ENCODE measurements at regions not wholly inside any gene's neighbourhood (a gene's known extent, or its start where the extent isn't known, plus 50 kb on each side); places are given as distances from the start of the nearest gene placed in this dataset.
"Not testable (repeated sequence)": the region's sequence is repeated elsewhere in the genome, so short reads cannot be mapped to it uniquely, and the experiment has no call there.

DNA sequence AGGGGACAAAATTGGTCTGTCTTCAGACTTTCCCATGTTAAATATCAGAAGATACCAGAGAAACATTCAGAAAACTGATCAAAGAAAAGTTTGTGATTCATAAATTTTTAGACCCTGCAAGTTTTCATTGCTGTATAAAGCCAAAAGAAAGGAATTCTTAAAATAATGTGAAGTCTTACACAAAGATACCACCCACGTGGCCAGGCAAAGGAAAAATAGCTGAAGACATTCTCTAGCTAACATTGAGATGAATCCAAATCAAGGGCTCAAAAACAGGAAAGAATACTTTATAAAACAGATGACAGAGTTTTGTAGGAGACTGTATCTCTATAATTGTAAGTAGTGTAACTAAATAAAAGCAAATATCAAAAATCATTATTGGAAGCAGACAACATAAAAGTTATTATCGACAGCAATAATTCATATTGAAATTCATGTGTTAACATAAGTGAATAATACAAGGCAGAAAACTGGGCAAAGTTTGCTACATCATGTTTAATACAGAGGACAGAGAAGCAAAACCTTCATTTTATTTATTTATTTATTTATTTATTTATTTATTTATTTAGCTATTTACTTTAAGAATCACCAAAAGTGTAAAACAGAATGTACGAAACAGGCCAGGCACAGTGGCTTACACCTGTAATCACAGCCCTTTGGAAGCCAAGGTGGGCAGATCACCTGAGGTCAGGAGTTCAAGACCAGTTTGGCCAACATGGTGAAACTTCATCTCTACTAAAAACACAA, 204.6 kb upstream of the SLIT2 start:
- no peak for DNase-seq (ENCODE audit: low spot score)

DNA sequence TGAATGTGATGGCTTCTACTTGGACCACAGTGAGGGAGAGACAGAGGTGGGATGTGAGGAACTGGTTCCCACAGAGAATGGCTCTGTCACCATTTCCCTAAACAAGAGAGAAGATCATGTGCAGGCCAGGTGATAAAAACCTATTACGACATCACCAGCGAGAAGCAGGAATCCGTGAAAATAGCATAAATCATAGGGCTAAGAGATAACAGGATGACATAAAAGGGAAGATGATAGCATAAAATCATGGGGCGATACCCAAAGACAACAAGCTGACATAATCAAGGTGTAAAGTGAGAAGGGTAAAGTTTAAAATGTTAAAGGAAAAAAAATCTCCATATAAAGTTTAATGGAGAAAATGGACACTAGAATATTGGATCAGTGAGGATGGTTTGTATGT, 205.5 kb upstream of the SLIT2 start:
- no peak for DNase-seq (ENCODE audit: low spot score)

DNA sequence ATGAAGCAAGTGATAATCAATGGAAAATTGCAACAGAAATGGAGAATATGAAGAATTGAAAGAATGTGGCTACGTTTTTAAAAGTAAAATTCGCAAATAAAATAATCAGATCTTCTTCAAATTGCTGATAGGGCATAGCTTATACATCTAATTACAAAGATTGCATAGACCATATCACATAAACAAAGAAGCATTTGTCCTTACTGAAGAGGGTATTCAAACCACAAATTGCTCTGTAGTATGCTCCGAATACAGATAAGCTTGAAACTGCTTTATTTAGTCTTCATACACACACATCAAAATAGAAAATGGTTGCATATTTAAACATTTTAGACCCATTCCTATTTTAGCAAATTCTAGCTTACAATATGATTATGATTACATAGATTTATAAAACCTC, 206.7 kb upstream of the SLIT2 start:
- DNase-seq (ENCODE audit: low spot score) = no peak

DNA sequence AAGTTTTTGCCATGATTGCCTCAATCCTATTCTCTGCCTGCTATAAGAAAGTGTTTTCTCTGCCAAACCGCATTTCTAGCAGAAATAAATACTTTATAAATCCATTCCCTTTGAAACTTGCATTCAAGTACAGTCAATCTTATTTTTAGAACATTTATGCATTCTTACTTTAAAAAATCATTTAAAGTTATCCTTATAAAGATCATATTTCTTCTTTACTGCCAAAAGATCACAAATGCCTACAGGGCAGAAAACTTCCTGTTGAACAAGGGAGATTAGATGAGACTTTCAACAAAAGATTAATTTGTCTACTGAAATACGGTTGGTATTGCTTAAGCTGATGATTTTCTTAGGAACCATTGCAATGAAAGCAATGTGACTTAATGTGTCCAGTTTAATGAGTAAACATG, 207.2 kb upstream of the SLIT2 start:
- DNase-seq (ENCODE audit: low spot score) = no peak

DNA sequence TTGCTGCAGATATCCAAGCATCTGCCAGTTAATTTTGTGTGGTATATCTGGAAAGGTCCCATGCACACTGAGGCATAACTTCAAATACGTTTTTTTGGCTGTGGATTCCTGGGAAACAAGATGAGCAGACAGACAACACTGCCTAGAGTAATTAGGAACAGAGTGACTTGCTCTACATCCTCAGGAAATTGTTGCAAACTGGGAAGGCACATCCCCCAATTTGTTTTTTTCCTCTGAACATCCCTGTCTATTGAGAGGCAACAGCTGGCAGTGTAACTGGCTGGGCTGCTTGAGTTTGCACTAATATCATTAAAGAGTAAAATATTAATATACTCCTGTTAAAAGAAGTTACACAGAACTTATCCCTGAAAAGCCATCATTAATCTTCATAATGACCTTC, 207.7 kb upstream of the SLIT2 start:
- DNase-seq (ENCODE audit: low spot score) = no peak

DNA sequence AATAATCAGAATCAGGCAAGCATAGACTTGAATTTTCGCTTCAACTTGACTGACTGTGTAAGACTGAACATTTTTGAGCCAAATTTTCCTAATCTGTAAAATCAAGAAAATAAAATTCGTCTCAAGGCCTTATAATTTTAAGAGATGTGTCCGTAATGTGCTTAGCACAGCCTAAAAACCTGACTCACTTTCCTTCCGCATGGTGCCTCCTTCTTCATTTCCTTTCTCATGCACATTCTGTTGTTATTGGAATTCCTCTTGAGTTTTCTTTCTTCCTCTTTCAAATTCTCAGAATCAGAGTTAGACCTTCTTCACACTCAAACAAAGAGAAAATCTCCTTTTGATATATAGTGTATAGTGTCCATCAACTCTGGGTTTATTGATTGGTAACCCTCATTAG, 208.9 kb upstream of the SLIT2 start:
- no peak for DNase-seq (ENCODE audit: low spot score)

DNA sequence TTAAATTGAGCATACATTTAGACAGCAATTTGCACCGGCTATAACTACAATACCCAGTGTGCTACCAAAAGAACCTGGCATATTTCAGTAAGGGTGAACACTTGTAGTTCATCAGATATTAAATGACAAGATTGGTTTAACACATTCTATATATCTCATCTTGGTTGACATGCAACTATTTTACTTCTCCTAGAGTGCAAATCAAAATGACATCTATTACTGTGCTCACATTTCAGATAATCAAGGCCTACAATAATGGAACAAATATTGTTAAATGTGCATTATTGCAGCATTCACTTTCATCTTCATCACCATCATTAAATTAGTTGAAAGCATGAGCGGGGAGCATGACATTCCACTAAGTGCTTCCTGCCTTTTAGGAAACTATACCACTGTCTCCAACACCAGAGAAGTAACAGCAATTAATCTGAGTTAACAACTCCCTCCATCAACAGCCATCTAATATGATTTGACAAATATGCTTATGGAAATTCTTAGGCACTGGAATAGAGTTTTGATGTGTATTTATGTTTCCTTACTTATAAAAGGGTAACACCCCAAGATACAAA, 209.8 kb upstream of the SLIT2 start:
- no peak for DNase-seq (ENCODE audit: low spot score)

DNA sequence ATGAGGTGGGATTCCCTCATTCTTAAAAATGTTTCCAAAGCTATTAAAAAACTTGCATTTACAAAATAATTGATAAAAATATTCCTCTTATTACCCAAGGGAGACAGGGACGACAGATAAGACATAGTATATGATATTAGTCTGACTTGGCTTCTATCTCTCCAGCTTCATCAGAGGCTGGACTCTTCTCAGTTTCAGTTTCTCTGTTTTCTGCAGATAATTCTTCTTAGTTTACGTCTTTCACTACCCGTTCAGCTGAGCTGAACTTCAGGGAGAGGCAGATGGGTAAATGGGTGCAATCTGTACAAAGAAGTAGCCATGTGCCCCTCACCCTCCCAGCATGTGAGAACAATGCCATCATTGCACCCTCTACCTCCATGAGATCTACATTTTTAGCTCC, 214.0 kb upstream of the SLIT2 start:
- no peak for DNase-seq (ENCODE audit: low spot score)

DNA sequence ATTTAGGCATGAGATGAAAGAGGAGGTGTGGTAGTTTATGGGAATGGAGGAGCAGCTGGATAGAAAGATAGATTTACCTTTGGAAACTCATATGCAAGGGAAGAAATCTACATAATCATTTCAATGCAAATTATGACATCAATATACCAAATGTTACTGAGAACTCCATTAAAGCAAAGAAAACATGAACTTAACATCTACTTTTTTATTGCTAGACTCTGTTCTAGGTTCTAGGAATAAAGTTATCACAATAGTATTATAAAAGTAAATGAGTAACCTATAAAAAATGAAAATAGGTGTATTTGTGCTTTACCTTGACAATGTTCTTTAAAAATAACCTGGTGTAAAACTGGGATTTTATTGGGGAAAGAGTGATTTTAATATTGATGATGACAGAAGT, 221.6 kb upstream of the SLIT2 start:
- no peak for DNase-seq (ENCODE audit: low spot score)

DNA sequence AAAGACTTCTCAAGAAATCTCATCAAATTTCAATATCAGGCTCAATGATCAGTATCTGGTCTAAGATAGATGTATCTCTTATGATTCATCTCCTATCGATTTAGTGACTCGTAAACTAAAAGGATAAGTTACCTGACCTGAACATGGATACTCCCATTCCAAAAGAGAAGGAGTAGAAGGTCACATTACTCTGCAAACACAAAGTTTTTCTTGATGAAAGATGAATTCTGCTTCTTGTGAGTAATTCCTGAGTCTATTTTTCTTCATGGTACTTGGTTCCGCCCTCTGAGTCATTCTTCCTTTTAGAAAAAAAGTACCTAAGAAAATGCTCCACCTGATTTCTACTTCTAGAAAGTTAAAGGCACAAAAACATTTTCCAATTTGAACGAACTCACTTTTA, 223.1 kb upstream of the SLIT2 start:
- DNase-seq (ENCODE audit: low spot score) = no peak

DNA sequence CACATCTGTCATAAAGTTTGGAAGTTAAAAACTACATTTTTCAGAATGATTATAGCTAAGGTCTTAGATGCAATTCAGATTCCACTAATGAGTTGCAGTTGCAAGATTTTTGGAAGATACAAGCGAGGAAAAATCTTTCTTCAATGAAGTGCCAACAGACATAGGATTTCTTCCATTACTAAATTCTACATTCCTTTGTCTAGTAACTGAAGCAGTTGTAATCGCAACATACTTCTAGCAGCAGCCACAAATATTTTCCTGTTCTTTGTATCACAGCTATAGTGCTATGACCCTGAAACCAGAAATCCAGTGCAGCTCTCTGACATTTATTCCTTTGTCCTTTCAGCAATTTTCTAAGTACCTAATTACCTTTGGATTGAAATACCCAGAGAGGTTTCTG, 225.2 kb upstream of the SLIT2 start:
- no peak for DNase-seq (ENCODE audit: low spot score)

DNA sequence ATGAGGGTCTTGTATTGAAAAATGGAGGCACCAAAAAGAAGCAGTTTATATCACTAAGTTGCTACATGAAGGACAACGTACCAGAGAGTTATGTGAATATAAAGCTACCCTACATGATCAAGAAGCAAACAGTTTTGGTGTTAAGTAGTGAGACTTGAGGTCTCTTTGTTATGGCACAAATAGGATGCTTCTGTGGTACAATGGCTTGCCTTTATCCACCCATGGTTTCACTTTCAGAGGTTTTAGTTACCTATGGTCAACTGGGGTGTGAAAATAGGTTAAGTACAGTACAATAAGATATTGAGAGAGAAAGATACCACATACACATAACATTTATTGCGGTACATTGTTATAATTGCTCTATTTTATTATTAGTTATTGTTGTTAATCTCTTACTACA, 229.2 kb upstream of the SLIT2 start:
- no peak for DNase-seq (ENCODE audit: low spot score)

DNA sequence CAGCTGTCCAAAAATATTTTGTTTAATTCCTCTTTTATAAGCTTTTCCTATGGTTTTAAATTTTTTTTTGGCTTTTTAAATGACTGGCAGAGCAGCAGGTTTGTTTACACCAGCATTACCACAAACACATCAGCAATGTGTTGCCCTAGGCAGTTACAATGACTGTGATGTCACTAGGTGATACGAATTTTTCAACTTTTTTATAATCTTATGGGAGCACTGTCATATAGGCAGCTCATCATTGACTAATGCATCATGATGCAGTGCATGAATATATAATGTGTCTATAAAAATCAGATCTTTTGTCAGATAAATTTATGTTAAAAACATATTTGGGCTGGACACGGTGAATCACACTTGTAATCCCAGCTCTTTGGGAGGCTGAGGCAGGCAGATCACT, 231.6 kb upstream of the SLIT2 start:
- DNase-seq (ENCODE audit: low spot score) = no peak

DNA sequence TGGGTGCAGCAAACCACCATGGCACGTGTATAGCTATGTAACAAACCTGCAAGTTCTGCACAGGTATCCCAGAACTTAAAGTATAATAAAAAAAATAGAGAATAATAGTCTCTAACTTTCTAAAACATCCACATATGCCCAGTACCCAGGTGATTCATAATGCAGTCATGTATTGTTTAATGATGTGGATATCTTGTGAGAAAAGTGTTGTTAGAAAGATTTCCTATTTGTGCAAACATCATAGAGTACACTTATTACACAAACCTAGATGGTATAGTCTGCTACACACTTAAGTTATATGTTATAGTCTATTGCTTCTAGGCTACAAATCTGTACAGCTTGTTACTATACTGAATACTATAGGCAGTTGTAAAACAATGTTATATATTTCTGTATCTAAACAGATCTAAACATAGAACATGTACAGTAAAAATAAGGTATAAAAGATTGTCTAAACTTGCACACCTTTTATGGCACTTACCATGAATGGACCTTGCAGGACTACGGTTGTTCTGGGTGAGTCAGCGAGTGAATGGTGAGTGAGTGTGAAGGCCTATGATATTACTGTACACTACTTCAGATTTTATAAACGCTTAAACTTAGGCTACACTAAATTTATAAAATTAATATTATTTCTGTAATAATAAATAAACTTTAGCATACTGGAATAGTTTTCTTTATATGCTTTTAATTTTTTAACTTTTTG, 232.2 kb upstream of the SLIT2 start:
- no peak for DNase-seq (ENCODE audit: low spot score)

DNA sequence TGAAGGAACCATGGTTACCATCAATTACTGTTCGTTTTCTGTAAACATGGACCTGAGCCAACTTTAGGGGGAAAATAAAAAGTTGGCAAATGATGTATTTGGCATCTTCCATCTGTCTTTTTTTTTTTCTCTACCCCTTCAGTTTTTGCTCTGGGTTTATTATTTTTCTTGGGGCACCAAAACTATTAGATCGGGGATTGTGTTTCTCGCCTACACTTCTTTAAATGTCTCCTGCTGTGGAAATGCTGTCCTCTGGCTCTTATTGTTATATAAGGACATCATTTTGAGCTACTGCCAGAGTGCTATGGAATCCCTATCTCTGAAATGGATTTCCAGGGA, 234.0 kb upstream of the SLIT2 start:
- DNase-seq (ENCODE audit: low spot score) = no peak

DNA sequence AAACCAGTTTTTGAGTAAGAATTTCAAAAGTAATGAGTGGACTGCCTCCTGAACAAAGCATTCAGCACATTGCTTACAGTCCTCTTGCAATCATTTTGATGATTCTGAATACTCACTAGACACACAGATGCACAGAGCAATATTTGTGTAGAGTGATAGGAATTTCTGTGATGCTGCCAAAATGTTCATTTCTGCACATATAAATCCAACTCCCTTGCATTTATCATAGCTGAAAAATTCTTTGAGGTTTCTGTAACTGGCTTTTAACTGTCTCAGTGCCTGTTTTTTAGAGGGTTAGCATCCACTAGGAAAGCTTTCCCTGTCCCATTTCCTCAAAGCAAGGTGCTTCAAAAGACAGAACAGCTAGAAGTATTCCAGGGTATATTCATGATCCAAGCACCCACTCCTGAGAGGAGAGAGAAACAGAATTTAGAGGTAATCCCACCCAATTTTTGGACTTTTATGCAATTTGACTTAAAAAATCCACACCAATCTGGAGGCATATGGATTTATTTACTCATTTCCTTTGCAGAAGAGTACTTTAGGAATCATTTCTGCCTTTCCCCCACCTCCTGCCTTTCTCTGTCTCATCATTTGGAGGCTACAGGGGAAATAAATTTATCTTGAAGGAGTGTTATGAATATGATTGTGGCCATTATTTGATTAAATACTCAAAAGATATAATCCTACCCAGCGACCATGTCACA, 234.5 kb upstream of the SLIT2 start:
- DNase-seq (ENCODE audit: low spot score) = no peak

DNA sequence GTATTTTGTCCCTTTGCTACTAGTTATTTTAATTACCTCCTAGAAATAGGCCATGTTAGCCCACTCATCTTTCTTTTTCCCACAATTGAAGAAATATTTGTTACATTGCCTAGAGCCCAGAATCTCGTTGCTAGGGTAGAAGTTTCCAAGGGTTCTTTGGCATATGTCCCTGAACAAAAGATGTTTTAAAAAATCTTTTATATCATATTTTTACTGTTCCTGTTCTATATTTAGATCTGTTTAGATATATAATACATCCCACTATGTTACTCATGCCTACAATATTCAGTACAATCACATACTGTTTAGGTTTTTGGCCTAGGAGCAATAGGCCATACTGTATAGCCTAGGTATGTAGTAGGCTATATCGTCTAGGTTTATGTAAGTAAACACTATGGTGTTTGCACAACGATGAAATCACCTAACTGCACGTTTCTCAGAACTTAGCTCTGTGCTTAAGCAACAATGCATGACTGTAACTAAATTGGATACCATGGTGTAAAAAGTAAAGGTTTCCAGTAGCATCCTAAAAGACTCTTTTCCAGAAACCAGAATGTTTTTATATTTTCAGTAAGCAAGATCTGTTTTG, 236.0 kb upstream of the SLIT2 start:
- DNase-seq (ENCODE audit: low spot score) = no peak

DNA sequence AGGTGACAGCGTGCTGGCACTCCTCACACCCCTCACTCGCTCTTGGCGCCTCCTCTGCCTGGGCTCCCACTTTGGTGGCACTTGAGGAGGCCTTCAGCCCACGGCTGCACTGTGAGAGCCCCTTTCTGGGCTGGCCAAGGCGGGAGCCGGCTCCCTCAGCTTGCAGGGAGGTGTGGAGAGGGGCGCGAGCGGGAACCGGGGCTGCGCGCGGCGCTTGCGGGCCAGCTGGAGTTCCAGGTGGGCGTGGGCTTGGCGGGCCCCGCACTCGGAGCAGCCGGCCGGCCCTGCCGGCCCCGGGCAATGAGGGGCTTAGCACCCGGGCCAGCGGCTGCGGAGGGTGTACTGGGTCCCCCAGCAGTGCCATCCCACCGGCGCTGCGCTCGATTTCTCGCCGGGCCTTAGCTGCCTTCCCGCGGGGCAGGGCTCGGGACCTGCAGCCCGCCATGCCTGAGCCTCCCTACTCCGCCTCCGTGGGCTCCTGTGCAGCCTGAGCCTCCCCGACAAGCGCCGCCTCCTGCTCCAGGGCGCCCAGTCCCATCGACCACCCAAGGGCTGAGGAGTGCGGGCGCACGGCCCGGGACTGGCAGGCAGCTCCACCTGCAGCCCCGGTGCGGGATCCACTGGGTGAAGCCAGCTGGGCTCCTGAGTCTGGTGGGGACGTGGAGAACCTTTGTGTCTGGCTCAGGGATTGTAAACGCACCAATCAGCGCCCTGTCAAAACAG, 247.7 kb upstream of the SLIT2 start:
- not testable (repeated sequence) for DNase-seq (ENCODE audit: low spot score)

DNA sequence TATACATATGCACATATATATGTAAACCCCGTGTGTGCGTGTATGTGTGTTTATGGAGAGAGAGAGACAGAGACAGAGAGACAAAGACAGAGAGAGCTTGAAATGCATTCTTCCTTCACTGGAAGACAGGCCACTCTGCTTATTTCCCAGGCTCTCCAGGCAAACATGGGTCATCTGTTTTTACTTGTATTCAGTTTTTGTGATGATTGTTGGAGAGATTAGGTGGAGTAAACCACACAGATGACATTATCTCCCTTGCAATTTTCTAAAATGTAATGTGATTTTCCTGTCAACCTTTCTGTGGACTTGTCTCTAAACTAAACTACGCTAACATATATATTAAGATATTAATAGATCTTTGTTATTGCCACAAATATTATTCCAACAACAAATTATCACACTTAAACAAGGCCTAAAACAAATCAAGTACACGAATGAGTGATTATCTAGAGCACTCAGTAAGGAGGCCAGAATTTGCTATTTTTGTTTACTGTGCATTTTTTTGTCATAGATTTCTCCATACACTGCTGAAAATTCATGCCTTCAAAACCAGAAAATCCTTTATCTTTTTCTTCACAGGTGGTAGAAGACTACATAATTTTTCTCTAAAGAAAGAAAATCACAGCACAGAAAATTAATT, 251.8 kb upstream of the SLIT2 start:
- DNase-seq (ENCODE audit: low spot score) = no peak

DNA sequence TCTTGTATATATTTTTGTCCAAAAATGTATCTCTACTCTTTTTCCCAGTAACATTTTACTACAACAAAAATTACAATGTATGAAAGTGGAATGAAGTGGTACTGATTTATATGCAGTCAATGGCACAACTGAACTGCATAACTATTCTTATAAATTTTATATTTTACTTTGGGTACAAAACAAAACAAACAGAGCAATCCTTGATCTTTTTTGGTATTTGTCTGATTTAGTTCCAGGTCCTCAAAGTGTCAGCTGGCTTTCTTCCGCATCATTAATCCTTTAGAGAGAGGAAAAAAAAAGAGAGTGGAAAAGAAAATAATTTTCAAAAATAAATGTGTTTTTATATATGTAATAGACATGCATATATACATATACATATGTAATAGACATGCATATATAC, 252.4 kb upstream of the SLIT2 start:
- no peak for DNase-seq (ENCODE audit: low spot score)

DNA sequence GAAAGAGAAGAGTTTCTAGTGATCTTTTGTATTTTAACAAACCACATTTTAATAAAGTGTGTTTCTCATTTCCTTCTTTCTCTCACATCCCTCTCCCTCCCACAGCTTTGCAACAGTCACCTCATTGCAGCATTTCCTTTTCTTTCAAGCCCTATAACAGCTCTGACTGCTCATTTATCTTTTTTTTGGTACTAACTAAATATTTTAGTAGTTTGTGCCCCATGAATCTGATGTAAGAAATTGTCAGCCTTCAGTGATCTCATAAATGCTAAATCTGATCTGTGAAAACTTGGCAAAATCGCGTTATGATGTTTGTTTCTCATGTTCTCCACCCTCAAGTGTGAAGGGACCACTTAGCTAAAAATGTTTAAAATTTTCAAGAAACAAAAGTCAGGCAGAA, 258.5 kb upstream of the SLIT2 start:
- no peak for DNase-seq (ENCODE audit: low spot score)

Data from HuH-7 (cell line).